ENCODE measurements at regions not wholly inside any gene's neighbourhood (a gene's known extent, or its start where the extent isn't known, plus 50 kb on each side); places are given as distances from the start of the nearest gene placed in this dataset.

DNA sequence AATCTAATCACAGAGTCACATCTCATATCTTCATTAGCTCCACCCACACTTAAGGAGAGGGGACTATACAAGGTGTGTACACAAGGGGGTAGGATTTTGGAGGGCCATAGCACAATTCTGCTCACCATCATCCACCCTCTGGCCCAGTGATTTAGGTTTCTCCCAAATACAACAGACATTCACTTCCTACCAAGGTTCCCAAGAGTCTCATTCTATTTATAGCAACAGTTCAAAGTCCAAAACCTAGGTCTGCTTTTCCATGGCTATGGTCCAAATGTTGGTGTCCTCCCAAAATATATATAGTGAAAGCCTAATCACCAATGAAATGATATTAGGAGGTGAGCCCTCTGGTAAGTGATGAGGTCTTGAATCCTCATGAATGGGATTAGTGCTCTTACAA lies 353.2 kb upstream of the PLD5 start (continued):
- TF ChIP-seq KDM4A (IDR thresholded peaks at IDR 0.05; ENCODE audit: low read depth, low read length, severe bottlenecking) (no peak), CREB1 (IDR thresholded peaks at IDR 0.05) (no peak)
